ENCODE measurements at regions not wholly inside any gene's neighbourhood (a gene's known extent, or its start where the extent isn't known, plus 50 kb on each side); places are given as distances from the start of the nearest gene placed in this dataset.
"Not testable (repeated sequence)": the region's sequence is repeated elsewhere in the genome, so short reads cannot be mapped to it uniquely, and the experiment has no call there.

DNA sequence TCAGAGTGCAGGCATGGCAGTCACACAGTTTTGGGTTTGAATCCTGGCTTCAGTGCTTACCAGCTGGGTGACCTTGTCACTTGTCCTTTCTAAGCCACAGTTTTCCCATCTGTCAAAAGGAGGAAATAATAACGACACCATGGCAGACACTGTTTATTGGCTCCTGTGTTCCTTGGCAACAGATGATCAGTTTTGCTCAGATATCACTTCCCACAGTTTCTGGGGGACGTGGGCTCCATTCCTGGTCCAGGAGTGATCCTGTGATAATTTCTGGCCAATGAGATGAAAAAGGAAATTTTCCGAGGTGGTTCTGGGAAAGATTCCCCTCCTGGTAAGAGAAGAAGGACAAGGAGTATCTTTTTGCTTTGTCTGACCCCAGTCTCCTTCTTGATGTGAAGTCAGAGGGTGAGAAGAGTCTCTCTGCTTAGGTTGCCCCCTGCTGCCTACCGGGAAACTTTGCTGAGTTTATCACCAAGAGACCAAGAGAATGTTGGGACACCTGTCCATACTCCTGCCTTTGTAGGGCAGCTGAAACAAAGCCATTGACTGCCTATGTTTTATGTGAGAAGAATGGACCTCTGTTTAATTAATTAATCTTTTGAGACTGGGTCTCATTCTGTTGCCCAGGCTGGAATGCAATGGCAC is 178.9 kb upstream of the NRXN3 start:
- no peak for DNase-seq (ENCODE audit: low read depth)
- TF ChIP-seq, protein P1, sequence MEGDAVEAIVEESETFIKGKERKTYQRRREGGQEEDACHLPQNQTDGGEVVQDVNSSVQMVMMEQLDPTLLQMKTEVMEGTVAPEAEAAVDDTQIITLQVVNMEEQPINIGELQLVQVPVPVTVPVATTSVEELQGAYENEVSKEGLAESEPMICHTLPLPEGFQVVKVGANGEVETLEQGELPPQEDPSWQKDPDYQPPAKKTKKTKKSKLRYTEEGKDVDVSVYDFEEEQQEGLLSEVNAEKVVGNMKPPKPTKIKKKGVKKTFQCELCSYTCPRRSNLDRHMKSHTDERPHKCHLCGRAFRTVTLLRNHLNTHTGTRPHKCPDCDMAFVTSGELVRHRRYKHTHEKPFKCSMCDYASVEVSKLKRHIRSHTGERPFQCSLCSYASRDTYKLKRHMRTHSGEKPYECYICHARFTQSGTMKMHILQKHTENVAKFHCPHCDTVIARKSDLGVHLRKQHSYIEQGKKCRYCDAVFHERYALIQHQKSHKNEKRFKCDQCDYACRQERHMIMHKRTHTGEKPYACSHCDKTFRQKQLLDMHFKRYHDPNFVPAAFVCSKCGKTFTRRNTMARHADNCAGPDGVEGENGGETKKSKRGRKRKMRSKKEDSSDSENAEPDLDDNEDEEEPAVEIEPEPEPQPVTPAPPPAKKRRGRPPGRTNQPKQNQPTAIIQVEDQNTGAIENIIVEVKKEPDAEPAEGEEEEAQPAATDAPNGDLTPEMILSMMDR (IDR thresholded peaks at IDR 0.05; ENCODE audit: insufficient read depth, low read length): no peak
- H3K4me3 ChIP-seq (ENCODE audit: low read depth, low read length): no peak overlapping the region

DNA sequence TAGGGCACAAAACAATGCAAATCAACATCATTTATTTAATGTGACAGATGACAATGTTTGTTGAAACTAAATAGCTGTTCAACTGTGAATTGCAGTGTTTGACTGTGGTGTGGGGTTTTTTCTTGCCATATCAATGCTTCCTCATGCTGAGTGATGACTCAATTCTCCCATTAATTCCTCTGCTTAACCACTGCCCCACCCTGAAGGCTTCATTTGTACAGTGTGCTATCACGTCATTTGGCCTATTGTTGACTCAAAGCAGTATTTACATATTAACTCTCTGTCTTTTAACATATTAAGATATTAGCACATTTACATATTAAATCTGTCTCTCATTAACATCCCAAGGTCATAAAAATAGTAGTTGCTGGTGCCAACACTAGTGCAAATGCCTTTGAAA is 164.8 kb upstream of the NRXN3 start:
- TF ChIP-seq, protein P1 (IDR thresholded peaks at IDR 0.05; ENCODE audit: insufficient read depth, low read length): no peak
- H3K4me3 ChIP-seq (ENCODE audit: low read depth, low read length): no peak overlapping the region
- peak; percentile 80 for DNase-seq (ENCODE audit: low read depth)

DNA sequence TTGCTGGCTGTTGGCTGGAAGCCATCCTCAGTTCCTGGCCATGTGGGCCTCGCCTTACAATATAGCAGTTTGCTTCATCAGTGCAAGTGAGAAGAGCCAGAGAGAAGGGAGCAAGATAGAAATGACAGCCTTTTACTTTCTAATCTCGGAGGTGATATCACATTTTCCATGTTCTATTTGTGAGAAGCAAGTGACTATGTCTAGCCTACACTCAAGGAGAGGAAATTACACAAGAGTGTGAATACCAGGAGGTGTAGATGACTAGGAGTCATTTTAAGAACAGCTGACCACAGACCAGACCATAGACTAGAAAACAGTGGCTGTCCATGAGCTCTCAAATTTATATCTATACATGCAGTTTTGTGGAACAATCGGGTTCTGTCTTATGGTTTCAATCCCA is 163.0 kb upstream of the NRXN3 start:
- H3K4me3 ChIP-seq (ENCODE audit: low read depth, low read length): no peak overlapping the region
- DNase-seq (ENCODE audit: low read depth): peak; percentile 28
- TF ChIP-seq, protein P1 (IDR thresholded peaks at IDR 0.05; ENCODE audit: insufficient read depth, low read length): no peak

DNA sequence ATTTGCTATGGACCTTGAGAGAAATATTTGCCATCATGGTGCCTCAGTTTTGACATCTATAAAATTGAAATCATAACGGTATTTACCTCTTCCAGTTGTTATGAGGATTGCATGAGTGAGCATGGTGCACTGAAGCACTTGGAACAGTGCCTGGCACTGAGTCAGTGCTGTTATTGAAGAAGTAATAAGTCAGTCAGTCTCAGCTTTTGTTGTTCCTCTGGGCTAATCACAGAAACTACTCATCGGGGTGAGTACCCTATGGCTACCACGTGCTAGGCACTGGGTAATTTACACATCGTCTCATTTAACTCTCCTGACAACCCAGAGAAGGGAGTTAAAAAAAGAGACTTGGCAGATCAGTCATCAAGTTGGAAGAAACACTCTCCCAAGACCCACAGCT is 159.5 kb upstream of the NRXN3 start:
- TF ChIP-seq, protein P1 (IDR thresholded peaks at IDR 0.05; ENCODE audit: insufficient read depth, low read length): no peak
- H3K4me3 ChIP-seq (ENCODE audit: low read depth, low read length): no peak overlapping the region
- peak; percentile 77 for DNase-seq (ENCODE audit: low read depth)

DNA sequence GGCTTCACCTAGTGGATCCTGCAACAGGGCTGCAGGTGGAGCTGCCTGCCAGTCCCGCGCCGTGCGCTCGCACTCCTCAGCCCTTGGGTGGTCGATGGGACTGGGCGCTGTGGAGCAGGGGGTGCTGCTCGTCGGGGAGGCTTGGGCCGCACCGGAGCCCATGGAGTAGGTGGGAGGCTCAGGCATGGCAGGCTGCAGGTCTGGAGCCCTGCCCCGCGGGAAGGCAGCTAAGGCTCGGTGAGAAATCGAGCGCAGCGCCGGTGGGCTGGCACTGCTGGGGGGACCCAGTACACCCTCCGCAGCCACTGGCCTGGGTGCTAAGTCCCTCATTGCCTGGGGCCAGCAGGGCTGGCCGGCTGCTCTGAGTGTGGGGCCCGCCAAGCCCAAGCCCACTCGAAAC is 156.3 kb upstream of the NRXN3 start:
- not testable (repeated sequence) for H3K4me3 ChIP-seq (ENCODE audit: low read depth, low read length); DNase-seq (ENCODE audit: low read depth)

DNA sequence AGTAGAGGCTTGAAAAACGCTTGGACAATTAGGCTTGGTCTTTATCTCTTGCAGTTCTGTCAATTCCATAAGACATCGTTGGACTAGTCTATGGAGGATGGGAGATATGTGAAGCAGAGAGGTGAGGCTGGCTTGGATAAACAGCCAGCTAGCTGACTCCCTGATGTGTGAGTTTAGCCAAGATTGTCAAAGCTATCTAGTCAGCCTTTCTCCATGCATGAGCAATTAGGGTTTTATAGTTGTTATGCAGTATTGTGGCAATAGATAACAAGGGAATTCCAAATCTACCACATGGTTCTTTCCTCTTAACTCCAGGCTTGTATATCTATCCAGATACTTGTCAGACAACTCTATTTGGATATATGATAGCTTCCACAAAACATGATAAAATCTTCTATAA is 153.6 kb upstream of the NRXN3 start:
- TF ChIP-seq, protein P1 (IDR thresholded peaks at IDR 0.05; ENCODE audit: insufficient read depth, low read length): no peak
- no peak overlapping the region for H3K4me3 ChIP-seq (ENCODE audit: low read depth, low read length)
- no peak for DNase-seq (ENCODE audit: low read depth)

DNA sequence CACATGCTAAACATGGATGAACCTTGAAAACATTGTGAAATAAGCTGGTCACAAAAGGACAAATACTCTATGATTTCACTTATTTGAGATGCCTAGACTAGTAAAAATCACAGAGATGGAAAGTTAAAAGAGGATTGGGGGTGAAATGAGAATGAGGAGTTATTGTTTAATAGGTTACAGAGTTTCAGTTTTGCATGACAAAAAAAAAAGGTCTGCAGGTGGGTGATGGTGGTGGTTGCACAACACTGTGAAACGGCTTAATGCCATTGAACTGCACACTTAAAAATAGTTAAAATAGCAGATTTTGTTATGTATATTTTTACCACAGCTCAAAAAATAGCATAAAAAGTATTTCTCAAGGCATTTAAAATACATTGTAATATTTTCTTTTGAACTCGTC is 151.9 kb upstream of the NRXN3 start:
- TF ChIP-seq, protein P1 (IDR thresholded peaks at IDR 0.05; ENCODE audit: insufficient read depth, low read length): no peak
- DNase-seq (ENCODE audit: low read depth): no peak
- no peak overlapping the region for H3K4me3 ChIP-seq (ENCODE audit: low read depth, low read length)
